ENCODE measurements at regions not wholly inside any gene's neighbourhood (a gene's known extent, or its start where the extent isn't known, plus 50 kb on each side); places are given as distances from the start of the nearest gene placed in this dataset.

- no peak for TF ChIP-seq CTCF (conservative IDR thresholded peaks at IDR 0.05; ENCODE audit: low read depth in 2 of 2)
- TF ChIP-seq POLR2AphosphoS5 (IDR thresholded peaks at IDR 0.05; ENCODE audit: low read depth) = no peak
- no peak for TF ChIP-seq CREB1 (CRISPR knock-in tag; IDR thresholded peaks at IDR 0.05; ENCODE audit: low read depth)
- no peak for TF ChIP-seq EZH2 (IDR thresholded peaks at IDR 0.05; ENCODE audit: low read depth, unreplicated experiment)
- TF ChIP-seq STAT1 (IDR thresholded peaks at IDR 0.05; ENCODE audit: unreplicated experiment) = no peak
- no peak for TF ChIP-seq EZH2phosphoT487 (IDR thresholded peaks at IDR 0.05; ENCODE audit: unreplicated experiment)
- no peak for TF ChIP-seq NANOG (IDR thresholded peaks at IDR 0.05; ENCODE audit: borderline replicate concordance)
- no peak for TF ChIP-seq REST (IDR thresholded peaks at IDR 0.05; ENCODE audit: unreplicated experiment)
- TF ChIP-seq JUNB (IDR thresholded peaks at IDR 0.05; ENCODE audit: unreplicated experiment) = no peak
- TF ChIP-seq ZNF114 (CRISPR knock-in tag; IDR thresholded peaks at IDR 0.05) = no peak
- TF ChIP-seq ETS1 (IDR thresholded peaks at IDR 0.05) = no peak
These were observed 219.5 kb upstream of the SKOR2 start for GRCh38 chr18:47470941-47471340.
